K562 (cell line): ENCODE measurements at regions not wholly inside any gene's neighbourhood (a gene's known extent, or its start where the extent isn't known, plus 50 kb on each side); places are given as distances from the start of the nearest gene placed in this dataset.

Source experiments
- ATAC-seq: fragments of 200-7000 bp; cut with Tn5 transposase; 3 replicates; pipeline ENCODE4 v1.9.1; 2020; ENCODE audit warnings: moderate library complexity
- BruUV-seq: library from RNA; stranded (reverse); fragments of 400-500 nt; replicated peaks from 2 replicates; lab custom pipeline; 2021; lab: Mats Ljungman, UMichigan
- CTCF ChIA-PET: fragments of 300-600 bp; formaldehyde crosslinking; extraction: SDS; loops from one replicate; lab custom pipeline; 2021; ENCODE audit warnings: low intra/inter-chr PET ratio; lab: Yijun Ruan, JAX
- POLR2A ChIA-PET: fragments of 300-600, 350-650 bp; sonication (Branson Sonifier 250); formaldehyde crosslinking; extraction: SDS; loops from one replicate; lab custom pipeline; 2021; ENCODE audit warnings: antibody characterized with exemption, inconsistent platforms; lab: Yijun Ruan, JAX
- DNase-seq, 4 experiments: peaks; one replicate each; pipeline versions ENCODE4 v3.0.0 to v3.0.0-alpha.2; 2011 to 2018; ENCODE audit warnings: low spot score in 3 of 4, mixed read lengths in 3 of 4; ENCODE audit errors: extremely low read depth in 1 of 4
- FAIRE-seq: peaks from 2 replicates; lab custom pipeline; 2011; peaks lifted over from hg19 to GRCh38; lab: Jason Lieb, UNC
- H2AFZ ChIP-seq: 2 replicates; pipeline ENCODE4 v1.6.0; 2011; ENCODE audit warnings: low read depth, low read length, control low read depth, inconsistent platforms
- H3K27ac ChIP-seq: fragments of 200-600 bp; 3 replicates; pipeline ENCODE4 v1.8.0; 2011; ENCODE audit warnings: low read depth, mild to moderate bottlenecking, control low read depth, inconsistent platforms, low read length, moderate library complexity, mixed read lengths; ENCODE audit errors: extremely low read depth
- H3K27me3 ChIP-seq, 2 experiments: fragments of 300-600 bp in 1 of 2; 2 replicates in 1 of 2; 3 replicates in 1 of 2; pipeline versions ENCODE4 v1.6.0 to v1.8.0; 2011; ENCODE audit warnings: inconsistent platforms in 2 of 2, low read length in 2 of 2, mild to moderate bottlenecking in 1 of 2, mixed read lengths in 1 of 2, moderate library complexity in 1 of 2; ENCODE audit not compliant: control insufficient read depth in 2 of 2, insufficient read depth in 2 of 2
- H3K36me3 ChIP-seq: fragments of 300-600 bp; 3 replicates; pipeline ENCODE4 v1.8.0; 2011; ENCODE audit warnings: mild to moderate bottlenecking, low read length, inconsistent platforms; ENCODE audit not compliant: control insufficient read depth, insufficient read depth
- H3K4me1 ChIP-seq, 2 experiments: fragments of 200-600 bp in 1 of 2; replicated peaks in 1 of 2; 2 replicates in 1 of 2; 3 replicates in 1 of 2; pipeline versions ENCODE4 v1.5.1 to v1.8.0; 2011; ENCODE audit warnings: inconsistent platforms in 2 of 2, low read length in 2 of 2, mild to moderate bottlenecking in 1 of 2, mixed read lengths in 1 of 2, moderate library complexity in 1 of 2; ENCODE audit not compliant: control insufficient read depth in 2 of 2, insufficient read depth in 2 of 2
- H3K4me2 ChIP-seq: 2 replicates; pipeline ENCODE4 v1.6.1; 2011; ENCODE audit warnings: low read length, control low read depth, inconsistent platforms, mixed read lengths; ENCODE audit not compliant: insufficient read depth
- H3K4me3 ChIP-seq: fragments of 200-600 bp; sonication (generic), shearing (Covaris generic); 2 replicates; pipeline ENCODE4 v1.5.1; 2016; ENCODE audit warnings: control low read depth, inconsistent platforms
- H3K79me2 ChIP-seq: fragments of 200-600 bp; 3 replicates; pipeline ENCODE4 v1.8.0; 2011; ENCODE audit warnings: low read length, inconsistent platforms; ENCODE audit not compliant: control insufficient read depth, insufficient read depth
- H3K9ac ChIP-seq, 2 experiments: 2 replicates each; pipeline versions ENCODE4 v1.6.0 to v1.6.1; 2011; ENCODE audit warnings: low read depth in 2 of 2, low read length in 2 of 2, control low read depth in 1 of 2, inconsistent platforms in 1 of 2, mild to moderate bottlenecking in 1 of 2, mixed read lengths in 1 of 2; ENCODE audit not compliant: insufficient read depth in 1 of 2
- H3K9me1 ChIP-seq: one replicate; pipeline ENCODE4 v1.6.0; 2011; ENCODE audit warnings: inconsistent platforms, mild to moderate bottlenecking, low read length, moderate library complexity; ENCODE audit not compliant: control insufficient read depth, insufficient read depth
- H3K9me3 ChIP-seq: replicated peaks from 2 replicates; pipeline ENCODE4 v1.5.1; 2011; ENCODE audit warnings: low read depth, low read length, inconsistent platforms; ENCODE audit not compliant: control insufficient read depth, insufficient read depth
- H4K20me1 ChIP-seq: replicated peaks from 2 replicates; pipeline ENCODE4 v1.6.1; 2011; ENCODE audit warnings: low read length, inconsistent platforms, mixed read lengths; ENCODE audit not compliant: control insufficient read depth, insufficient read depth
- CSDE1 ChIP-seq, 2 experiments: fragments of 450-650 bp; IDR thresholded peaks; 2 replicates each; pipeline ENCODE4 v1.6.1; 2016; ENCODE audit warnings: mild to moderate bottlenecking in 1 of 2
- FUS ChIP-seq: fragments of 200-400 bp; formaldehyde crosslinking; optimal IDR thresholded peaks from 2 replicates; pipeline ENCODE3; 2017; ENCODE audit warnings: low read depth, low read length
- KDM4B ChIP-seq, 2 experiments: fragments of 450-650 bp in 1 of 2; sonication (generic) in 1 of 2; IDR thresholded peaks; 2 replicates each; pipeline ENCODE4 v1.6.1; 2016 to 2017; ENCODE audit warnings: borderline replicate concordance in 2 of 2, antibody characterized with exemption in 1 of 2, low read depth in 1 of 2, mild to moderate bottlenecking in 1 of 2
- NFIC ChIP-seq: fragments of 450-650 bp; IDR thresholded peaks from 2 replicates; pipeline ENCODE4 v1.6.1; 2017; ENCODE audit warnings: mild to moderate bottlenecking, inconsistent platforms
- RHOXF2B ChIP-seq: fragments of 250-450 bp; sonication (Bioruptor Pico); conservative IDR thresholded peaks from 2 replicates; pipeline ENCODE4 v1.5.1; 2021
- SMARCE1 ChIP-seq: fragments of 450-650 bp; IDR thresholded peaks from 2 replicates; pipeline ENCODE4 v1.7.1; 2016; ENCODE audit warnings: mild to moderate bottlenecking
- TFAM ChIP-seq: fragments of 250-450 bp; sonication (Bioruptor Pico); conservative IDR thresholded peaks from 2 replicates; pipeline ENCODE4 v1.5.0; 2021; ENCODE audit warnings: mild to moderate bottlenecking, moderate library complexity
- ZFPM2 ChIP-seq: fragments of 250-450 bp; sonication (Bioruptor Pico); IDR thresholded peaks from 2 replicates; pipeline ENCODE4 v1.5.1; 2022; ENCODE audit warnings: mild to moderate bottlenecking
- ZNF134 ChIP-seq: fragments of 250-450 bp; sonication (Bioruptor Pico); conservative IDR thresholded peaks from 2 replicates; pipeline ENCODE4 v1.4.0; 2020
- ZNF583 ChIP-seq: fragments of 250-450 bp; sonication (Bioruptor Pico); IDR thresholded peaks from 2 replicates; pipeline ENCODE4 v1.4.0; 2020
- WGBS: fragments of 100-300 bp; shearing (Covaris generic); methylation state at CpG from one replicate; pipeline ENCODE4 v1.1.6; 2016; ENCODE audit warnings: low coverage, mixed read lengths; ENCODE audit not compliant: insufficient coverage; ENCODE audit errors: missing lambda C conversion rate; 5-methylcytosine and 5-hydroxymethylcytosine counted together
- in situ Hi-C: fragments of 300-500 bp; cut with MboI; formaldehyde crosslinking; loops from 4 replicates; pipeline ENCODE4 v1.15.0; 2018; ENCODE audit warnings: inconsistent platforms, mixed read lengths
- intact Hi-C: fragments of 100-400 bp; cut with micrococcal nuclease; formaldehyde crosslinking; loops from 2 replicates; pipeline ENCODE4 v1.14.2; 2022
- TF ChIP-seq, protein P1 (sequence below): fragments of 450-650 bp; IDR thresholded peaks from 2 replicates; pipeline ENCODE4 v1.7.0; 2016; ENCODE audit warnings: borderline replicate concordance
- TF ChIP-seq, protein P2 (sequence below), 2 experiments: fragments of 450-650 bp in 1 of 2; sonication (generic) in 1 of 2; formaldehyde crosslinking in 1 of 2; IDR thresholded peaks in 1 of 2; conservative IDR thresholded peaks in 1 of 2; 2 replicates each; pipeline versions ENCODE4 v1.6.1 to v1.8.1; 2016 to 2023; ENCODE audit warnings: mild to moderate bottlenecking in 2 of 2, moderate library complexity in 2 of 2, inconsistent platforms in 1 of 2, missing genetic modification reagents in 1 of 2
- TF ChIP-seq, protein P3 (sequence below): fragments of 150-350 bp; IDR thresholded peaks from 2 replicates; pipeline ENCODE4 v1.6.1; 2014; ENCODE audit warnings: low read depth, mild to moderate bottlenecking, low read length, borderline replicate concordance

DNA sequence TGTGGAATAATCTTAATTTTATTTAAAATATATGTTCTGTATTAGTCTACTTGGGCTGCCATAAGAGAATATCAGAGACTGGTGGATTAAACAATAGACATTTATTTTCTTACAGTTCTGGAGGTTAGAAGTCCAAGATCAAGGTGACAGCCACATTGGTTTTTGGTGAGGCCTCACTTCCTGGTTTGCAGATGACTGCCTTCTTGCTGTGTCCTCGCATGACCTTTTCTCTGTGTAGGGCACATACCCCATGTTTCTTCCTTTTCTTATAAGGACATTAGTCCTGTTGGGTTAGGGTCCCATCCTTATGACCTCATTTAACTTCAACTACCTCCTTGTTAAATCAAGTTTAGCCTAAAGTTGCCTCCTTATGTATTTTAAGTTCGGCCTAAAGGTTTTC is 202.7 kb upstream of the MPPED2 start:
- H3K79me2 ChIP-seq = no peaks in the 10 kb centered on the region
- TF ChIP-seq NFIC (no peak), KDM4B (IDR thresholded peaks at IDR 0.05; ENCODE audit: borderline replicate concordance in 2 of 2, low read depth in 1 of 2) (no peak), SMARCE1 (no peak), TFAM (CRISPR knock-in tag) (no peak), ZFPM2 (CRISPR knock-in tag) (no peak), ZNF134 (CRISPR knock-in tag) (no peak), CSDE1 (IDR thresholded peaks at IDR 0.05) (no peak), ZNF583 (CRISPR knock-in tag) (no peak), FUS (no peak), RHOXF2B (CRISPR knock-in tag) (no peak)
- TF ChIP-seq, protein P1, sequence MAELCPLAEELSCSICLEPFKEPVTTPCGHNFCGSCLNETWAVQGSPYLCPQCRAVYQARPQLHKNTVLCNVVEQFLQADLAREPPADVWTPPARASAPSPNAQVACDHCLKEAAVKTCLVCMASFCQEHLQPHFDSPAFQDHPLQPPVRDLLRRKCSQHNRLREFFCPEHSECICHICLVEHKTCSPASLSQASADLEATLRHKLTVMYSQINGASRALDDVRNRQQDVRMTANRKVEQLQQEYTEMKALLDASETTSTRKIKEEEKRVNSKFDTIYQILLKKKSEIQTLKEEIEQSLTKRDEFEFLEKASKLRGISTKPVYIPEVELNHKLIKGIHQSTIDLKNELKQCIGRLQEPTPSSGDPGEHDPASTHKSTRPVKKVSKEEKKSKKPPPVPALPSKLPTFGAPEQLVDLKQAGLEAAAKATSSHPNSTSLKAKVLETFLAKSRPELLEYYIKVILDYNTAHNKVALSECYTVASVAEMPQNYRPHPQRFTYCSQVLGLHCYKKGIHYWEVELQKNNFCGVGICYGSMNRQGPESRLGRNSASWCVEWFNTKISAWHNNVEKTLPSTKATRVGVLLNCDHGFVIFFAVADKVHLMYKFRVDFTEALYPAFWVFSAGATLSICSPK = no peak
- TF ChIP-seq, protein P2, sequence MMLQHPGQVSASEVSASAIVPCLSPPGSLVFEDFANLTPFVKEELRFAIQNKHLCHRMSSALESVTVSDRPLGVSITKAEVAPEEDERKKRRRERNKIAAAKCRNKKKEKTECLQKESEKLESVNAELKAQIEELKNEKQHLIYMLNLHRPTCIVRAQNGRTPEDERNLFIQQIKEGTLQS (IDR thresholded peaks at IDR 0.05) = no peak
- TF ChIP-seq, protein P2 (CRISPR knock-in tag; conservative IDR thresholded peaks at IDR 0.05) = no peak
- TF ChIP-seq, protein P3, sequence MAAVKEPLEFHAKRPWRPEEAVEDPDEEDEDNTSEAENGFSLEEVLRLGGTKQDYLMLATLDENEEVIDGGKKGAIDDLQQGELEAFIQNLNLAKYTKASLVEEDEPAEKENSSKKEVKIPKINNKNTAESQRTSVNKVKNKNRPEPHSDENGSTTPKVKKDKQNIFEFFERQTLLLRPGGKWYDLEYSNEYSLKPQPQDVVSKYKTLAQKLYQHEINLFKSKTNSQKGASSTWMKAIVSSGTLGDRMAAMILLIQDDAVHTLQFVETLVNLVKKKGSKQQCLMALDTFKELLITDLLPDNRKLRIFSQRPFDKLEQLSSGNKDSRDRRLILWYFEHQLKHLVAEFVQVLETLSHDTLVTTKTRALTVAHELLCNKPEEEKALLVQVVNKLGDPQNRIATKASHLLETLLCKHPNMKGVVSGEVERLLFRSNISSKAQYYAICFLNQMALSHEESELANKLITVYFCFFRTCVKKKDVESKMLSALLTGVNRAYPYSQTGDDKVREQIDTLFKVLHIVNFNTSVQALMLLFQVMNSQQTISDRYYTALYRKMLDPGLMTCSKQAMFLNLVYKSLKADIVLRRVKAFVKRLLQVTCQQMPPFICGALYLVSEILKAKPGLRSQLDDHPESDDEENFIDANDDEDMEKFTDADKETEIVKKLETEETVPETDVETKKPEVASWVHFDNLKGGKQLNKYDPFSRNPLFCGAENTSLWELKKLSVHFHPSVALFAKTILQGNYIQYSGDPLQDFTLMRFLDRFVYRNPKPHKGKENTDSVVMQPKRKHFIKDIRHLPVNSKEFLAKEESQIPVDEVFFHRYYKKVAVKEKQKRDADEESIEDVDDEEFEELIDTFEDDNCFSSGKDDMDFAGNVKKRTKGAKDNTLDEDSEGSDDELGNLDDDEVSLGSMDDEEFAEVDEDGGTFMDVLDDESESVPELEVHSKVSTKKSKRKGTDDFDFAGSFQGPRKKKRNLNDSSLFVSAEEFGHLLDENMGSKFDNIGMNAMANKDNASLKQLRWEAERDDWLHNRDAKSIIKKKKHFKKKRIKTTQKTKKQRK = no peak
- TF ChIP-seq, all 486 proteins: peak for 0
- ATAC-seq = no peak
- H3K36me3 ChIP-seq = no peaks in the 10 kb centered on the region
- H3K9me1 ChIP-seq = no peaks in the 10 kb centered on the region
- WGBS = 0% methylated on average over 2 of the region's 2 CpGs
- H3K9me3 ChIP-seq = 0 out of 2 replicates have a peak, but pooled peaks cover 2% of the 10 kb centered on the region
- H3K9ac ChIP-seq = no peak overlapping the region
- no peak overlapping the region for H3K27ac ChIP-seq
- no peak for DNase-seq
- in situ Hi-C loops (no loop called here), intact Hi-C loops (no loop called here)
- BruUV-seq = no TSS peak
- no peak overlapping the region for H3K4me2 ChIP-seq
- H3K27me3 ChIP-seq = no peaks in the 10 kb centered on the region
- no peak overlapping the region for H2AFZ ChIP-seq
- no peak overlapping the region for H3K4me3 ChIP-seq
- ChIA-PET POLR2A (no interaction called here), CTCF (no interaction called here)
- H4K20me1 ChIP-seq = no peaks in the 10 kb centered on the region
- no peaks in the 10 kb centered on the region for H3K4me1 ChIP-seq
- FAIRE-seq = no peak
